ENCODE measurements at regions not wholly inside any gene's neighbourhood (a gene's known extent, or its start where the extent isn't known, plus 50 kb on each side); places are given as distances from the start of the nearest gene placed in this dataset.
A peak's percentile ranks its signal among the peaks of the same experiment; 100 is the strongest.

- no peak for DNase-seq
These were observed 285.1 kb downstream of the SS18 start for GRCh38 chr18:25805323-25805722.

- DNase-seq, result no peak
These were observed 291.2 kb downstream of the SS18 start for GRCh38 chr18:25799231-25799630.

- no peak for DNase-seq
These were observed 292.4 kb downstream of the SS18 start for GRCh38 chr18:25798046-25798445.

- no peak for DNase-seq
These were observed 295.2 kb downstream of the SS18 start for GRCh38 chr18:25795213-25795612.

DNA sequence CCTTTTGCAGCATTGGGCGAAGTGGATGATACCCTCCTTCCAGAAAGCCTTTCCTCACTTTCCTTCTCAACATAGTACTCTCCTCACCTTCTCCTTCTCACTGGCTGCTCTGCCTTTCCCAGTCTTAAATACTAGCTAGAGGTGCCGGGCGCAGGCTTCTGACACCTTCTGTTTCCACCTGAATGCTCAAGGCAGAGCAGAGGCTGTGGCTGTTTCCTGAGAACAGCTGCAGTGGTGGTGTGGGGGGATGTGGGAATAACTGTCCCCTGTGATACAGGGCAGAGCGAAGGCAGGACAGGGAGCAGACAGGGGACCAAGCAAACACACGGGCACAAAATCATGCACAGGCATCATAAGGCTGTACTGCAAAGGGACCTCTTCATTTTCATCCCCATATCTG, 303.1 kb downstream of the SS18 start:
- DNase-seq, result no peak

- DNase-seq, result no peak
These were observed 303.7 kb downstream of the SS18 start for GRCh38 chr18:25786758-25787157.

DNA sequence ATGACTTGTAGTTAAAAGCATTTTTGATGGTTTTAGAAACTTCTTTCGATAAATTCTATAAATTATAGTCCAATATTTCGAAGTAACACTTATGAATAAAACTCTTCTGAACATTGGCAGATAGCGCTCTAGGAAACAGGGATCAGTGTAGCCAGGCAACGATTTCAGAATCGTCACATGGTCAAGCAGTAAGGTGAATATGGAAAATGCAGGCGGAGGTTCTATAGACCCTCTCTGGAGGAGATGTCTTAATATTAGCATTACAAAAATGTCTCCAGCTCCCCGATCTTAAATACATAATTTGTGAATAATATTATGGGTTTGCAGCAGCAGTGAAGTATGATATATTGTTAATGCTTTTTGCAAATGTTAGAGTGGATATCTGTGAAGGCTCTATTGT, 310.3 kb downstream of the SS18 start:
- no peak for DNase-seq

DNA sequence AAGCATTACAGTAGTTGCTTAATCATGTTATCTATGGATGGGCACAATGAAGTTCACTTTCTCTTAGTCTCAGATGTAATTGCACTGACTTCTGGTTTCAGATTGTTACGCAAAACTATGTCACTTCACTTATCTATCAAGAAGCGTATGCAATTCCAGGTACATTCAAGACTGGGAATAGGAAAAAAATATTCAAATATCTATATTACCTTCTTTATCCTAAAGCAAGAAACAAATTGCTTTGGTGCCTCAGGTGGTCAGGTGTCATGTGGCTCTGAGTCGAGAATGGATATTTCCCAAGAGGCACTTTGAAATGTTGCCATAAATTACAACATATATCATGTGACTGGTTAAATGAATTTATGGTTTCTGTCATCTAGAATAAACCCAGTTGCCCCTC, 318.6 kb downstream of the SS18 start:
- DNase-seq, result no peak

DNA sequence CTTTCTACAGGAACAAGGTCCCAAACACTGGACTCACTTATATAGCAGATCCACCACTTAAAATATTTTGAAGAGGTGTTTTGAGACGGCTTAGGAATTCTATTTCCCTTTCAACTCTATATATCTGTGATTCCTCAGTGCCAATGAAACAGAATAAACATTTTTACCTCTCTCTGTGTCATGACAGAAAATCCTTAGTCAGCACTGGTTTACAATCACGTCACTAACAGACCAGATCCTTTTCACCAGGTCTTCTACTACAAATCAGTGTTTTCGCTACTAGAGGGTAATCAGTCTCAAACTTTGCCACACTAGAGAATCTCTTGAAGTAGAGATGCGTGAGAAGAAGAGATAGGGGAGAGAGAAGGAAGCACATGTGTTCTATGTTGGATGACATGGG, 325.6 kb downstream of the SS18 start:
- DNase-seq, result no peak

DNA sequence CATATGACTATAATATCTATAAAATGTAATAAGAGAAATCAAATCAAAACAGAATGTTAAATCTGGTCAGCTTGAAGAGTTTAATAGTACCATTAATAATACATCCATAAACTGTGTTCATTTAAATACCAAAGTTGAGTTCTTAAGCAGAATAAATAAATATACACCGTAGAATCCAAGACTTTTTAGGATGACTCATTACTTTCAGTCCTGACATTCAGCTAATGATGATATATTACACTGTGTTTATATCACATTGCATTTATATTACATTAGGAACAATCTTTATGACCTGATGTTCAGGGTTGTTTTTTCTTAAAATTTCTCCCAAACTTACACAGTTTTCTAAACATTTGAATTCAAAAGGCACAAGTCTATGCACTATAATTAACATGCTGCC, 331.3 kb downstream of the SS18 start:
- DNase-seq, result no peak

GRCh38 chr18:25743646-25744151, 346.7 kb downstream of the SS18 start:
- DNase-seq, result no peak

- no peak for DNase-seq
These were observed 351.0 kb downstream of the SS18 start for GRCh38 chr18:25739376-25739775.

DNA sequence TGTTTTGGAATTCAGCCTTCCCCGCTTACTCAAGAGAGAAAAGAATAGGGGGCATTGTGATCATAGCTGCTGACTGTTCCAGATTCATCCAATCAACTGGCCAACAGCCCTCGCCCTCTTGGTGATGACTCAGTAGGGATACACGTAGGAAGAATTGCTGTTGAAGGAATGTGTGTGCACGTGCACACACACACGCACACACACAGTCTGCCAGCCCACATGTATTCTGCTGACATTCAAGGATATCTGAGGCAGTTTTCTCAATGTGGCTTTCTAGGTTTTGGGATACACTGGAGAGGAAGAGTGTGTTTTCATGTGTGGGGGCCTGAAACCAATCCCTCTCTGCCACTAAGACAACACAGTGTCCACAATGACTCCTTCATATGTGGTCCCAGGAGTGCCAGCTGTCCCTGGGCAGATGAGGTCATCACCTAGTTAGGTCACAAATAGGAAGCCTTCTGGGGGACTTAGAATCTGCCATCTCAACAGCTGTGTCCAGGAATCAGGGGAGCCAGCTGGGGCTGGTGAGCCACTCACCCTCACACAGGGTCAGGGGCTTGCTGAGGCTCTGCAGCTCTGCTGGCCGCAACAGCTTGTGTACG, 352.6 kb downstream of the SS18 start:
- DNase-seq, result no peak

GRCh38 chr18:25736516-25736915, 353.9 kb downstream of the SS18 start:
- no peak for DNase-seq

DNA sequence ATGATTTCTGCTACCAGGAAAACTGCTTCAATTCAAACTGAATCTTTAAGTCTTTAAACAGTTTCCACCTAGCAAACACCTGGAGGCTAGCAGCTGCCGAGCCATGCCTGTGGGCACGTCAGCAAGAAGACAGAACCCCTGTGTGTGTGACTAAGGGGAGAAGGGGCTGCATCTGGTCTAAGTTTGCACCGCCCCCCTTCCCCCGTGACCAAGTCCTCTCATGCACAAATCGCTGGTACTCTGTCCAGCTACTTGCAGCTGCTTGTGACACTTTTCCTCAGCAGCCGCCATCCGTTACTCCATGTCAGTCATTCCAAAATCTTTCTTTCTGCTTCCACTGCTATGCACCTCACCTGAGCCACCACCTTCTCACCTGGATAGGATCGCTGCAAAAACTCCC, 355.0 kb downstream of the SS18 start:
- no peak for DNase-seq

DNA sequence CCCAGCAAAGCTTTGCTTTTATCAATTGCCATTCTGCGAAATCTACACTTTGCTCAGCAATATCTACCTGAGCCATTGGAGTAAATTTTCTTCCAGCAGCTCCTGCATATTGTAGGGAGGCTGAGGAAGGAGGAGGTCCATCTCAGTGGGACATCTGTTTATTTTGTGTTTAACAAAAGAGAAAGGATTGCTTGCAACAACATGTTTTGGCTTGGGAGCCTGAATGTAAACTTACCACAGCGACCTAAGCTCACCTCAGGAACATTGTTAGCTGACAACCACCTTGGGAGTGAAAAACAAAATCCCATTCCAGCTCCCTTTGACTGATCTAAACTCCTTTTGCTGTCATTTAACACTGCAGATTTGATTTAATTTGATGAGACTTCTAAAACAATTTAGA, 356.1 kb downstream of the SS18 start:
- DNase-seq, result no peak

- no peak for DNase-seq
These were observed 357.6 kb downstream of the SS18 start for GRCh38 chr18:25732862-25733261.

GRCh38 chr18:25729072-25729471, 361.3 kb downstream of the SS18 start:
- no peak for DNase-seq

DNA sequence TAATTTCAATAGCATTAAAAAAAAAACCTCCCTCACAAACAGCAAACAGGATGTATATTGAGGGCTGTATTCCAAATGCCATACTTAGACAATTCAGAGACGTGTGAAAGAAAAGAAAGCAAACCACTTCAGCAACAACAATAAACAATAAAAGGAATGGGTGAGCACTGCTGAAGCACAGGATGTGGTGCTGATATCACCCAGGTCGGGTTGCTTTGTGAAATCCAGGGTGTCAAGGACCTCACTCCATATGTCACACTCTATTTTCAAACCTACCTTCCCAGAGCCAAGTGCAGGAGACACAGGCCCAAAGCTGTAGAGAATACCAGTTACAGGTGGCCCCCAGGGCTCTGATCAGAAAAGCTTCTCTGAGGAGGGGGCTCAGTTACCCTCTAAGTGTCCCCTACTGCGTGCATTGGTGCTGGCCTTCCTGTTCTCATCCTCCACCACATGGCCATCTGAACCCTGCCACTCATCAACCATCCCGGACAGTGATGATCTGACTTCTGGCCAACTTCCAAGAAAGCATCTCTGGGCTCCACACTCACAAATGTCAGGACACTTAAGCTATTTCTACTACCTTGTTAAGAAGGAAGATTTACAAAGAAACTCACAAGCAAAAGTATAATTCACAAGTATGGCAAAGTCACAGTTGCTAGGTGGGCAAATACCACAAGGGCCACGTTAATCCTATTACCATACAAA, 363.0 kb downstream of the SS18 start:
- no peak for DNase-seq

- DNase-seq, result peak; percentile 7
These were observed 364.1 kb downstream of the SS18 start for GRCh38 chr18:25726298-25726697.

GRCh38 chr18:25725501-25725900, 364.9 kb downstream of the SS18 start:
- DNase-seq, result no peak

DNA sequence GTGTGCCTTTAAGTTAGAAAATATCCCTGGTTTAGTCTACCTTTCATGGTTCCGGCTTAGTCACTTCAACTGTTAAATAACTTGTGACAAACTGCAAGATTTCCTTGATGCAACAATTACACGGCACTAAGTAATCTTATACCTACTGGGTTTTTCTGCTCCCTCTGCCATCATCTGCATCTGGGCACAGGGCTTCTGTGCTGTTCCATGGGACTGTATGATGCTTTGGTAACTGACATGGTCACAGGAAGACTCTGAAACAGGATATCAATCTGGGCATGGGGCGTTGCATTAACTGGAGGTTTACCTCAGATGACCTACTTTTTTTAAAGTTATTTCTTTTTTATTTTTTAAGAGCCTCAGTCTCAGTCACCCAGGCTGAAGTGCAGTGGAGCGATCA, 365.4 kb downstream of the SS18 start:
- no peak for DNase-seq

DNA sequence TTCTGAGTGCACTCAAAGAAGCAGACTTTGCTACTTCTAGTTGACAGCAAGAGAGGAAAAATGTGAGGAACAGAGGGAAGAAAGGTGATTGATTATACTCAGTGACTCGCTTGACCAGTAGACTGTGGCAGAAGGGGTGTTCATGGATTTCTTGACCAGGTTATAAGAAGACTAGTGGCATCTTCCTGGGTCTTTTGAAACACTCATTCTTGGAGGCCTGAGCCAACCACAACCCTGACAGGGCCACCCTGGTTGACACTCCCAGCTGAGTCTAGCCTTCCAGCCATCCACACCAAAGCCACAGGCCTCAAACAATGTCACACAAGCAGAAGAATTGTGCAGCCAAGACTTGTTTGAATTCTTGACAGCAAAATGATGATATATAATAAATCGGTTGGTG, 366.3 kb downstream of the SS18 start:
- DNase-seq, result no peak

GRCh38 chr18:25713103-25713502, 361.1 kb upstream of the ZNF521 start:
- DNase-seq, result no peak

DNA sequence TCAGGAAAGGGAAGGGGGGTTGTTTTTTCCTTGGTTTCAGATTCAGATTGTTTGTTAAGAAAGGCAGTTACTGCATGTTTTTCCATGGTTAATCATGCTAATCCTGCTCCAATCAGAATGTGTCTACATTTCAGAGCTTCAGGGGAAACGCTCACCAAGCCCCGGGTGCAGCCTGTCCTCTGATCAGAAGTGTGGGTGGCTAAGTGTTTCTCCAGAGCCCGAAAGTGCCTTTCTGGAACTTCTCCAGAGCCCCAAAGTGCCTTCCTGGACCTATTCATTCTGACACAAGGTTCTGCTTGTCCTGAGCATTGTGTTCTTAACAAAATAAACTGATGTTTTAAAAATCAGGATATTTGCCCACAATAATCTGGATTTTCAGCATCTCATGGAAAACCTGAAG, 359.0 kb upstream of the ZNF521 start:
- no peak for DNase-seq

Data from NCI-H1694 (cell line).